DOHH2 (cell line): ENCODE measurements at regions not wholly inside any gene's neighbourhood (a gene's known extent, or its start where the extent isn't known, plus 50 kb on each side); places are given as distances from the start of the nearest gene placed in this dataset.
"Not testable (repeated sequence)": the region's sequence is repeated elsewhere in the genome, so short reads cannot be mapped to it uniquely, and the experiment has no call there.

ENCODE experiments used
- H3F3A ChIP-seq: fragments of 200-600 bp; sonication (generic), shearing (Covaris generic); 2 replicates; pipeline ENCODE4 v1.6.0; 2016; ENCODE audit warnings: antibody characterized with exemption, mild to moderate bottlenecking; ENCODE audit not compliant: control insufficient read depth, insufficient read depth
- H3K27ac ChIP-seq: fragments of 200-600 bp; sonication (generic); 2 replicates; pipeline ENCODE4 v1.5.1; 2014; ENCODE audit warnings: low read depth, mild to moderate bottlenecking, low read length, moderate library complexity
- H3K27me3 ChIP-seq: fragments of 200-600 bp; sonication (generic); 2 replicates; pipeline ENCODE4 v1.6.1; 2014; ENCODE audit warnings: mild to moderate bottlenecking, low read length, mixed read lengths; ENCODE audit not compliant: control insufficient read depth
- H3K36me3 ChIP-seq: fragments of 200-600 bp; sonication (generic); 2 replicates; pipeline ENCODE4 v1.6.1; 2014; ENCODE audit warnings: mild to moderate bottlenecking, low read length, moderate library complexity, mixed read lengths; ENCODE audit not compliant: control insufficient read depth
- H3K4me1 ChIP-seq: fragments of 200-600 bp; sonication (generic); 2 replicates; pipeline ENCODE4 v1.6.1; 2014; ENCODE audit warnings: mild to moderate bottlenecking, low read length, mixed read lengths; ENCODE audit not compliant: control insufficient read depth
- H3K4me2 ChIP-seq: fragments of 200-600 bp; sonication (generic); 2 replicates; pipeline ENCODE4 v1.6.0; 2014; ENCODE audit warnings: mild to moderate bottlenecking, low read length, moderate library complexity
- H3K4me3 ChIP-seq: fragments of 200-600 bp; sonication (generic); 2 replicates; pipeline ENCODE4 v1.5.1; 2014; ENCODE audit warnings: mild to moderate bottlenecking, low read length, mixed read lengths
- H3K79me2 ChIP-seq: fragments of 200-600 bp; sonication (generic); 2 replicates; pipeline ENCODE4 v1.6.1; 2014; ENCODE audit warnings: mild to moderate bottlenecking, low read length, mixed read lengths; ENCODE audit not compliant: control insufficient read depth
- H3K9me2 ChIP-seq: fragments of 200-600 bp; sonication (generic); replicated peaks from 2 replicates; pipeline ENCODE4 v1.6.1; 2014; ENCODE audit warnings: mild to moderate bottlenecking, low read length, mixed read lengths; ENCODE audit not compliant: control insufficient read depth
- H3K9me3 ChIP-seq: fragments of 200-600 bp; sonication (generic); 2 replicates; pipeline ENCODE4 v1.6.1; 2014; ENCODE audit warnings: antibody characterized with exemption, low read length, mixed read lengths; ENCODE audit not compliant: control insufficient read depth, insufficient read depth
- H4K20me1 ChIP-seq: fragments of 200-600 bp; sonication (generic); 2 replicates; pipeline ENCODE4 v1.6.0; 2014; ENCODE audit warnings: low read depth, mild to moderate bottlenecking, antibody characterized with exemption, low read length, moderate library complexity; ENCODE audit not compliant: control insufficient read depth, insufficient read depth
- CTCF ChIP-seq: fragments of 200-600 bp; sonication (generic); IDR thresholded peaks from one replicate; pipeline ENCODE4 v1.5.1; 2014; ENCODE audit warnings: antibody characterized with exemption, mild to moderate bottlenecking, low read depth, low read length; ENCODE audit not compliant: poor library complexity, severe bottlenecking
- EZH2phosphoT487 ChIP-seq: fragments of 200-600 bp; sonication (generic); IDR thresholded peaks from 2 replicates; pipeline ENCODE4 v1.6.1; 2017; ENCODE audit warnings: borderline replicate concordance, mild to moderate bottlenecking, antibody characterized with exemption, low read length, moderate library complexity, mixed read lengths

- H4K20me1 ChIP-seq, H3K27ac ChIP-seq, H3K9me3 ChIP-seq, H3K79me2 ChIP-seq, H3F3A ChIP-seq, H3K4me3 ChIP-seq, H3K9me2 ChIP-seq, H3K4me2 ChIP-seq, H3K36me3 ChIP-seq, H3K27me3 ChIP-seq: not testable (repeated sequence)
- peaks cover 10% of the 10 kb centered on the region for H3K4me1 ChIP-seq
Observed at GRCh38 chr22:23434198-23434830, 145.8 kb downstream of the IGLL1 start.

GRCh38 chr22:23433127-23434005, 146.7 kb downstream of the IGLL1 start:
- not testable (repeated sequence) for H3K79me2 ChIP-seq, H3K9me2 ChIP-seq, H3K27me3 ChIP-seq, H3K9me3 ChIP-seq, H3K4me1 ChIP-seq, H3F3A ChIP-seq, H3K27ac ChIP-seq, H4K20me1 ChIP-seq, H3K36me3 ChIP-seq
- TF ChIP-seq CTCF = peak; percentile 28
- Histone ChIP-seq H3K4me2 (peak overlapping the region; percentile 64), H3K4me3 (peak overlapping the region; percentile 58)

- H3K9me2 ChIP-seq, H3K79me2 ChIP-seq, H3K4me1 ChIP-seq, H3K27me3 ChIP-seq, H3K9me3 ChIP-seq, H4K20me1 ChIP-seq, H3K36me3 ChIP-seq, H3F3A ChIP-seq, H3K27ac ChIP-seq: not testable (repeated sequence)
- peak overlapping the region; percentile 64 for H3K4me2 ChIP-seq
- H3K4me3 ChIP-seq = peak overlapping the region; percentile 58
Observed at GRCh38 chr22:23432719-23433118, 147.4 kb downstream of the IGLL1 start.

GRCh38 chr22:23431337-23432072, 148.6 kb downstream of the IGLL1 start:
- Histone ChIP-seq H3K4me3 (no peak overlapping the region), H3K36me3 (no peaks in the 10 kb centered on the region), H3K79me2 (no peaks in the 10 kb centered on the region), H3K4me2 (no peak overlapping the region), H3K27ac (no peak overlapping the region), H3K27me3 (no peaks in the 10 kb centered on the region), H3K4me1 (peaks cover 8% of the 10 kb centered on the region), H3F3A (no peaks in the 10 kb centered on the region), H3K9me2 (no peaks in the 10 kb centered on the region), H3K9me3 (no peaks in the 10 kb centered on the region), H4K20me1 (no peaks in the 10 kb centered on the region)
- TF ChIP-seq EZH2phosphoT487 (no peak), CTCF (no peak)

GRCh38 chr22:23424551-23425068, 155.5 kb downstream of the IGLL1 start:
- Histone ChIP-seq H3K4me1 (peaks cover 32% of the 10 kb centered on the region), H3K4me2 (peak overlapping the region; percentile 43), H3K27ac (peak overlapping the region; percentile 71)
- not testable (repeated sequence) for H3K4me3 ChIP-seq, H3K9me3 ChIP-seq, H4K20me1 ChIP-seq, H3K27me3 ChIP-seq, H3K36me3 ChIP-seq, H3K9me2 ChIP-seq, H3F3A ChIP-seq, H3K79me2 ChIP-seq
